ENCODE measurements at regions not wholly inside any gene's neighbourhood (a gene's known extent, or its start where the extent isn't known, plus 50 kb on each side); places are given as distances from the start of the nearest gene placed in this dataset.

GRCh38 chr22:48365386-48365785 lies 1462.3 kb downstream of the BRD1 start:
- no peak for TF ChIP-seq CTCF (IDR thresholded peaks at IDR 0.05; ENCODE audit: borderline replicate concordance, insufficient read depth, low read depth, low read length)
- no peak overlapping the region for H3K4me3 ChIP-seq (ENCODE audit: low read depth, low read length)

- H3K4me3 ChIP-seq (ENCODE audit: low read depth, low read length), result no peak overlapping the region
- no peak for TF ChIP-seq CTCF (IDR thresholded peaks at IDR 0.05; ENCODE audit: borderline replicate concordance, insufficient read depth, low read depth, low read length)
Observed at GRCh38 chr22:48362721-48363404, 1464.8 kb downstream of the BRD1 start.

GRCh38 chr22:48361099-48361639 lies 1466.5 kb downstream of the BRD1 start:
- no peak overlapping the region for H3K4me3 ChIP-seq (ENCODE audit: low read depth, low read length)
- TF ChIP-seq CTCF (IDR thresholded peaks at IDR 0.05; ENCODE audit: borderline replicate concordance, insufficient read depth, low read depth, low read length), result no peak

GRCh38 chr22:48359613-48359965 lies 1468.1 kb downstream of the BRD1 start:
- no peak overlapping the region for H3K4me3 ChIP-seq (ENCODE audit: low read depth, low read length)
- TF ChIP-seq CTCF (IDR thresholded peaks at IDR 0.05; ENCODE audit: borderline replicate concordance, insufficient read depth, low read depth, low read length), result no peak

- no peak overlapping the region for H3K4me3 ChIP-seq (ENCODE audit: low read depth, low read length)
- TF ChIP-seq CTCF (IDR thresholded peaks at IDR 0.05; ENCODE audit: borderline replicate concordance, insufficient read depth, low read depth, low read length), result no peak
Observed at GRCh38 chr22:48358886-48359612, 1468.6 kb downstream of the BRD1 start.

- no peak for TF ChIP-seq CTCF (IDR thresholded peaks at IDR 0.05; ENCODE audit: borderline replicate concordance, insufficient read depth, low read depth, low read length)
- H3K4me3 ChIP-seq (ENCODE audit: low read depth, low read length), result no peak overlapping the region
Observed at GRCh38 chr22:48357961-48358360, 1469.7 kb downstream of the BRD1 start.

- no peak for TF ChIP-seq CTCF (IDR thresholded peaks at IDR 0.05; ENCODE audit: borderline replicate concordance, insufficient read depth, low read depth, low read length)
- H3K4me3 ChIP-seq (ENCODE audit: low read depth, low read length), result no peak overlapping the region
Observed at GRCh38 chr22:48357196-48357595, 1470.5 kb downstream of the BRD1 start.
